Activated CD4-positive, alpha-beta T cell treated with anti-CD3 and anti-CD28 coated beads, Interleukin-2, amount 10 ng/mL, durations not matched to agents 7 days and 5 days (primary cell): ENCODE measurements at regions not wholly inside any gene's neighbourhood (a gene's known extent, or its start where the extent isn't known, plus 50 kb on each side); places are given as distances from the start of the nearest gene placed in this dataset.

ENCODE experiments used
- CTCF ChIA-PET: fragments of 350-600 bp; sonication (Branson Sonifier 250); formaldehyde crosslinking; loops from one replicate; lab custom pipeline; 2021; ENCODE audit warnings: antibody characterized with exemption; lab: Charles Lee
- POLR2A ChIA-PET: fragments of 350-600 bp; sonication (Branson Sonifier 250); formaldehyde crosslinking; loops from one replicate; lab custom pipeline; 2021; ENCODE audit warnings: antibody characterized with exemption; lab: Charles Lee
- DNase-seq: peaks from one replicate; pipeline ENCODE4 v3.0.0-alpha.2; 2020
- H3K27ac Mint-ChIP-seq: one replicate; pipeline ENCODE4 v1.8.0; 2021; ENCODE audit warnings: mild to moderate bottlenecking, moderate library complexity, mixed read lengths
- H3K27me3 Mint-ChIP-seq: one replicate; pipeline ENCODE4 v1.8.0; 2021; ENCODE audit warnings: mixed read lengths
- H3K36me3 Mint-ChIP-seq: one replicate; pipeline ENCODE4 v1.8.0; 2021; ENCODE audit warnings: low read depth, mixed read lengths
- H3K4me1 Mint-ChIP-seq: one replicate; pipeline ENCODE4 v1.8.0; 2021; ENCODE audit warnings: mixed read lengths
- H3K4me3 Mint-ChIP-seq: one replicate; pipeline ENCODE4 v1.8.0; 2021; ENCODE audit warnings: mild to moderate bottlenecking, moderate library complexity, mixed read lengths
- H3K9me3 Mint-ChIP-seq: one replicate; pipeline ENCODE4 v1.8.0; 2021; ENCODE audit warnings: mixed read lengths

GRCh38 chr16:5328546-5328945 is 231.0 kb upstream of the EEF2KMT start:
- H3K27ac Mint-ChIP-seq = no peak overlapping the region
- no peaks in the 10 kb centered on the region for H3K36me3 Mint-ChIP-seq
- DNase-seq = no peak
- CTCF ChIA-PET = no interaction called here
- POLR2A ChIA-PET = interaction anchor here (0.6 kb wide), 1 partner anchor 640 kb away, joined by 5 read pairs; no protein-coding TSS in a partner anchor
- no peak overlapping the region for H3K4me3 Mint-ChIP-seq
- H3K4me1 Mint-ChIP-seq = no peaks in the 10 kb centered on the region
- H3K9me3 Mint-ChIP-seq = peaks cover 6% of the 10 kb centered on the region
- no peaks in the 10 kb centered on the region for H3K27me3 Mint-ChIP-seq

DNA sequence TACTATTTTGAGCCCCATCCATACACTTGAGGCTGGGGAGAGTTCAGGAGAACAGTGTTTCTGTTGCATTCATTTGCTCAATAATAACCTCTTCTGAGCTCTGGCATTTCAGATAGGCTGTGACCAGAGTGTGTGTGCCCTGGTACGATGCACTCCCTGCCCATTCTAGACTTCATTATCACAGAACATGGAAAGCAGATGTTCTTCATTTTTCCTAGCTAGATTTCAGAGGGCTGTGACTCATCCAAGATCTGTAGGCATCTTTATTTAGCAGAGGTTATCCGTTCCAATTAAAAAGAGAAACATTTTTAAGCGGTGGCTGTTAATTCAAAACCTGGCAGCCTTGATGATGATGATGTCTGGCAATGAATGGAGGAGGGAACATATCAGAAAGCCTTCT is 228.8 kb upstream of the EEF2KMT start:
- Mint-ChIP-seq H3K9me3 (peaks cover 6% of the 10 kb centered on the region), H3K36me3 (no peaks in the 10 kb centered on the region), H3K4me3 (no peak overlapping the region), H3K27ac (no peak overlapping the region), H3K4me1 (no peaks in the 10 kb centered on the region), H3K27me3 (no peaks in the 10 kb centered on the region)
- CTCF ChIA-PET = no interaction called here
- no peak for DNase-seq
- POLR2A ChIA-PET = no interaction called here

- ChIA-PET POLR2A (no interaction called here), CTCF (no interaction called here)
- no peaks in the 10 kb centered on the region for H3K27me3 Mint-ChIP-seq
- no peak for DNase-seq
- no peaks in the 10 kb centered on the region for H3K4me1 Mint-ChIP-seq
- H3K36me3 Mint-ChIP-seq = no peaks in the 10 kb centered on the region
- H3K4me3 Mint-ChIP-seq = no peak overlapping the region
- peaks cover 2% of the 10 kb centered on the region for H3K9me3 Mint-ChIP-seq
- H3K27ac Mint-ChIP-seq = no peak overlapping the region
Measured at GRCh38 chr16:5325932-5326331, 228.3 kb upstream of the EEF2KMT start.

DNA sequence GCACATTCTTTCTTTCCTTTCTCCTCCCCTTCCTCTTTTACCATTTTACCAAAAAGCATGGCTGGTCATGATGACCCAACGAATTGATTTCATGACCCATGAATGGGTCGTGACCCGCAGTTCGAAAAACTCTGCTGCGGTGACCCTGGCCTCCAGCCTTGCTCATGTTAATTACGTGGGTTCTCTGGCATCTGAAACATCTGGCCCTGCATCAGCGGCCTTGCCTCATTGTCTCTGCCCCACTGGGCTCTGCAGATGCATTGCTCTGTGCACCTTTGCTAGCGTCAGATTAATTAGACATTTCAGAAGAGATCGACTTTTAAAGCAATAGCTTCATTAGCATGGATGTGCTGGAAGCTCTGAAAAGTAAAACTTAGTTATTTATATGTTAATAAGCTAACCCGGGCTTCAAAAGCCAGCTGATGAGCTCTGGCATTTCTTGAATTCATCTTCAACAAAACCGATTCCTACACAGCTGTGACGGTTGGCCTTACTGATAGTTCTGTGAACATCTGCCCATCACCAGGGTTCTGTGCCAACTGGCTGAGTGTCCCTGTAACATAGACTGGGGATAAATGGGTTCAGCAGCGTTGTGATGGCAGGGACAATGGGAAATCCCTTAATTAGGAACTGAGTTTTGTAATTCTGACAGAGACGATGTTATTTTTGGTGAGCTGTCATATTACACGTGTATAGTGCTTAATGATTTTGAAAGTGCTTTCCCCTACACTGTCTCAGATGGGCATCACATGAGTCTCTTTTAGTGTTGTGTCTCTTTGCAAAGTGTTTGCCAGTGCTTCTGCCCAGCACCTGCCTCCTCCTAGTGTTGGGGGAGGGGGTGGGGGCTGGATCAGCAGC is 225.9 kb upstream of the EEF2KMT start:
- no peak for DNase-seq
- Mint-ChIP-seq H3K4me1 (no peaks in the 10 kb centered on the region), H3K9me3 (no peaks in the 10 kb centered on the region), H3K4me3 (no peak overlapping the region), H3K27ac (no peak overlapping the region), H3K36me3 (no peaks in the 10 kb centered on the region), H3K27me3 (no peaks in the 10 kb centered on the region)
- ChIA-PET CTCF (no interaction called here), POLR2A (no interaction called here)

DNA sequence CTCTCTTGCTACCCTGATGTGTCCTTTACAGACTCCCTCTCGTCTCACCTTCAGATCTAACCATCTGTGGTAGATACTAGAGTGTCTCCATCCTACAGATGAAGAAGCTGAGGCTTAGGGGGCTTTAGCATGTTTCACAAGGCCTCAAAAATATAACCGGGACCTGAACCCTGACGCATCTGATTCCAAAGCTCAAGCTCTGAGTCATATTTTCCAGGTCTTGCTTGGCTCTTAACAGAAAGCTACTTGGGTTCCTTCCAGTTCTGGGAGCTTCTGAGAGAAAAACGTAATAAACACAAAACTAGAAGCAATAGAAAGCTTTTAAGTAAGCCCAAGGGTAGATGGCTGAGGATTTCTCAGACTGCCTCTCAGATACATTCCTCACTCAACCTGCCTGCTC is 224.3 kb upstream of the EEF2KMT start:
- no peaks in the 10 kb centered on the region for H3K36me3 Mint-ChIP-seq
- DNase-seq = no peak
- CTCF ChIA-PET = interaction anchor here (0.6 kb wide), 1 partner anchor 25 kb away, joined by 3 read pairs; no protein-coding TSS in a partner anchor
- no peaks in the 10 kb centered on the region for H3K4me1 Mint-ChIP-seq
- no peak overlapping the region for H3K4me3 Mint-ChIP-seq
- H3K27ac Mint-ChIP-seq = no peak overlapping the region
- H3K9me3 Mint-ChIP-seq = no peaks in the 10 kb centered on the region
- POLR2A ChIA-PET = no interaction called here
- H3K27me3 Mint-ChIP-seq = no peaks in the 10 kb centered on the region

DNA sequence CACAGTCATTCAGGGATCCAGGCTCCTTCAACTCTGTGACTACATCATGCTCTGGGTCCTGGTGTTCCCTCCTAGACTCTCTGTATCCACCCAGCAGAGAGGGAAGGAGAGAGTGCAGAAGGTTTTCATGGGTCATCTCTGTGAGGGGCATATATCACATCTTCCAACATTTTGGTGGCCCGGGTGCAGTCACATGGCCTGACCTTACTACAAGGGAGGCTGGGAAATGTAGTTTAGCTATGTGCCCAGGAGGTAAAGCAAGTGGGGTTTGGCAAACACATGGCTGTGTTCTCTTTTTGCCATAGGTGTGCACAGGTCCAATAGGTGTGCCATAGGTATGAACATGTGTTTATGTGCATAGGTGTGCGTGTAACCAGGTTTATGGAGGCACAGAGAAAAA is 222.2 kb upstream of the EEF2KMT start:
- Mint-ChIP-seq H3K4me1 (no peaks in the 10 kb centered on the region), H3K27me3 (no peaks in the 10 kb centered on the region), H3K27ac (no peak overlapping the region), H3K9me3 (no peaks in the 10 kb centered on the region), H3K36me3 (no peaks in the 10 kb centered on the region), H3K4me3 (no peak overlapping the region)
- ChIA-PET CTCF (no interaction called here), POLR2A (no interaction called here)
- DNase-seq = no peak

DNA sequence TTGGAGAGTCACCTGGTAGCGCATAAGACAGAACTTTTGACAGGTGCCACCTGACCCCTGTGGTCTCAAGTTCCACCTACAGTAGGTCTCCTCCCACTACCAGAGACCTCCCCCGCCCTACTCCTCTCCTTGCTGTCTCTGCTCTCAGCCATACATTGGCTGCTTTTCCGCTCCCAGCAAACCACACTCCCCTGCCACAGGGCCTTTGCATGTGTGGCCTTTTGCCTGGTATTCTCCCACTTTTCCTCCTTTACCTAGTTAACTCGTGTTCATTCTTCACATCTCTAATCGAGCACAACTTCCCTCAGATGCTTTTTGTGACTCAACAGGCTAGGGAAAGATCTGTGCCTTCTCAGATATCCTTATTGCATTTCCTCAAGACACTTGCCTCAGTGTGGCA is 218.3 kb upstream of the EEF2KMT start:
- H3K36me3 Mint-ChIP-seq = no peaks in the 10 kb centered on the region
- no peaks in the 10 kb centered on the region for H3K27me3 Mint-ChIP-seq
- CTCF ChIA-PET = no interaction called here
- DNase-seq = no peak
- H3K4me3 Mint-ChIP-seq = no peak overlapping the region
- no peaks in the 10 kb centered on the region for H3K9me3 Mint-ChIP-seq
- no peaks in the 10 kb centered on the region for H3K4me1 Mint-ChIP-seq
- POLR2A ChIA-PET = no interaction called here
- no peak overlapping the region for H3K27ac Mint-ChIP-seq

DNA sequence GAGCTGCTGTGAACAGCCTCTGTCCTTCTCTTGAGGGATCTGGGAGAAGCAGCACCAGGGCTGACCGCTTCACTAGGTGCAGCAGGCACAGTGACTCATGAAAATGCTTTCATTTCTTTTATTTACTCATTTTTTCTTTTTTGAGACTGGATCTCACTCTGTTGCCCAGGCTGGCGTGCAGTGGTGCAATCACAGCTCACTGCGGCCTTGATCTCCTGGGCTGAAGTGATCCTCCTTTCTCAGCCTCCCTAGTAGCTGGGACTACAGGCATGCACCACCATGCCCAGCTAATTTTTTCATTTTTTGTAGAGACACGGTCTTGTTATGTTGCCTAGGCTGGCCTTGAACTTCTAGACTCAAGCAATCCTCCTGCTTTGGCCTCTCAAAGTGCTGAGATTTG is 216.8 kb upstream of the EEF2KMT start:
- ChIA-PET CTCF (no interaction called here), POLR2A (no interaction called here)
- H3K36me3 Mint-ChIP-seq = no peaks in the 10 kb centered on the region
- H3K27ac Mint-ChIP-seq = no peak overlapping the region
- DNase-seq = no peak
- no peaks in the 10 kb centered on the region for H3K9me3 Mint-ChIP-seq
- no peaks in the 10 kb centered on the region for H3K27me3 Mint-ChIP-seq
- H3K4me3 Mint-ChIP-seq = no peak overlapping the region
- H3K4me1 Mint-ChIP-seq = no peaks in the 10 kb centered on the region

- Mint-ChIP-seq H3K27me3 (no peaks in the 10 kb centered on the region), H3K4me1 (no peaks in the 10 kb centered on the region), H3K4me3 (no peak overlapping the region), H3K9me3 (no peaks in the 10 kb centered on the region), H3K36me3 (no peaks in the 10 kb centered on the region), H3K27ac (no peak overlapping the region)
- POLR2A ChIA-PET = no interaction called here
- CTCF ChIA-PET = no interaction called here
- DNase-seq = no peak
Measured at GRCh38 chr16:5309946-5310611, 212.5 kb upstream of the EEF2KMT start.

- POLR2A ChIA-PET = no interaction called here
- H3K4me3 Mint-ChIP-seq = no peak overlapping the region
Measured at GRCh38 chr16:5305023-5305422, 207.4 kb upstream of the EEF2KMT start.

DNA sequence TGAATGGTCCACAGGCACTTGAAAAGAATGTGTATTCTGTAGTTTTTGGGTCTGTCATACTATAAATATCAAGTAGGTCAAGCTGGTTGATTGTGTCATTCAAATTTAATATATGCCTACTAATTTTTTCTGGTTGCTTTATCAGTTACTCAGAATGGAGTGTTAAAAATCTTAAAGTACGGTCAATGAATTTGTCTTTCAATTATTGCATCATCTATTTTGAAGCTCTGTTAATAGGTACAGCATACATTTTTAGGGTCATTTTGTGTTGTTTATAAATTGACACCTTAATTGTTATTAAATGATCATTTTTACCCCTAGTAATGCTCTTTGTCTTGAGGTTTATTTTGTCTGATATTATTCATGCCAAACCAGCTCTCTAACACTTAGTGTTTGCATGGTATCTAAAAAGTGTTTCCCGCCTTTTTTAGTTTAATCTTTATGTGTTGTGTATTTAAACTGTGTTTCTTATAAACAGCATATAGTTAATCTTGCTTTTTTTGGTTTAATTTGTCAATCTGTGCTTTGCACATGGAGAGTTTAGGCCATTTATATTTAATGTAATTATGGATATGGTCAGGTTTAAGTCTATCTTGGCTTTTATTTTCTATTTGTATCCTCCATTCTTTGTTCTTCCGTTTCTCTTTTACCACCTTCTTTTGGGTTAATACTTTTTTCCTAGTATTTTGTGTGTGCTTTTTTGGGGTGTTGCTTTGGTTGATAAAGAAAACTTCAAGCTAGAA is 204.9 kb upstream of the EEF2KMT start:
- CTCF ChIA-PET = interaction anchor here (0.6 kb wide), 1 partner anchor 9 kb away, joined by 3 read pairs; no protein-coding TSS in a partner anchor
- POLR2A ChIA-PET = no interaction called here
- no peaks in the 10 kb centered on the region for H3K4me1 Mint-ChIP-seq
- H3K4me3 Mint-ChIP-seq = no peak overlapping the region
- DNase-seq = no peak
- H3K27ac Mint-ChIP-seq = no peak overlapping the region
- H3K27me3 Mint-ChIP-seq = no peaks in the 10 kb centered on the region
- H3K9me3 Mint-ChIP-seq = peaks cover 4% of the 10 kb centered on the region
- no peaks in the 10 kb centered on the region for H3K36me3 Mint-ChIP-seq

More at GRCh38 chr16:5305023-5305422, 207.4 kb upstream of the EEF2KMT start:
- Mint-ChIP-seq H3K4me1 (no peaks in the 10 kb centered on the region), H3K36me3 (no peaks in the 10 kb centered on the region), H3K9me3 (peaks cover 4% of the 10 kb centered on the region), H3K27me3 (no peaks in the 10 kb centered on the region), H3K27ac (no peak overlapping the region)
- CTCF ChIA-PET = no interaction called here
- DNase-seq = no peak

- peaks cover 2% of the 10 kb centered on the region for H3K9me3 Mint-ChIP-seq
- no peak overlapping the region for H3K27ac Mint-ChIP-seq
- H3K4me3 Mint-ChIP-seq = no peak overlapping the region
- DNase-seq = no peak
- ChIA-PET CTCF (no interaction called here), POLR2A (no interaction called here)
- no peaks in the 10 kb centered on the region for H3K4me1 Mint-ChIP-seq
- no peaks in the 10 kb centered on the region for H3K36me3 Mint-ChIP-seq
- H3K27me3 Mint-ChIP-seq = no peaks in the 10 kb centered on the region
Measured at GRCh38 chr16:5298202-5298601, 200.6 kb upstream of the EEF2KMT start.

DNA sequence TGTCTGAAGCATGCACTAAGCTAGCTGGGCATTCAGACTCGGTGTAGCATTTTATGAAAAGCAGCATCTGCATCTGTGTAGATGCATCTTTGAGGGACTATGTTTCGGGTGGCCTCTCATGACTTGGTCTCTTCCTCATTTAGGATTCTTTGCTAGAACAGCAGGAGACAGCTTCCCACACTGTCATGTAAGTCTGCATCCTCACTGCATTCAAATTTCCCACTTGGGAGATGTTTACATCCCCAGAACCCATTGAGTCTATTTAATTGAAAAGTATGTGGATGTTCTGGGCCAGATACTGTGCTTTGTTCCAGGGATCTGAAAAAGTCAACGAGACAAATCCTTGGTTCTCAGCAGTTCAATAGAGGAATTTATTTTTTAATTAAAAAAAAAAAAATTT is 198.6 kb upstream of the EEF2KMT start:
- H3K36me3 Mint-ChIP-seq = no peaks in the 10 kb centered on the region
- CTCF ChIA-PET = no interaction called here
- H3K27ac Mint-ChIP-seq = no peak overlapping the region
- no peaks in the 10 kb centered on the region for H3K27me3 Mint-ChIP-seq
- no peak for DNase-seq
- no peaks in the 10 kb centered on the region for H3K9me3 Mint-ChIP-seq
- H3K4me3 Mint-ChIP-seq = no peak overlapping the region
- POLR2A ChIA-PET = no interaction called here
- H3K4me1 Mint-ChIP-seq = no peaks in the 10 kb centered on the region
